ENCODE measurements at regions not wholly inside any gene's neighbourhood (a gene's known extent, or its start where the extent isn't known, plus 50 kb on each side); places are given as distances from the start of the nearest gene placed in this dataset.

DNA sequence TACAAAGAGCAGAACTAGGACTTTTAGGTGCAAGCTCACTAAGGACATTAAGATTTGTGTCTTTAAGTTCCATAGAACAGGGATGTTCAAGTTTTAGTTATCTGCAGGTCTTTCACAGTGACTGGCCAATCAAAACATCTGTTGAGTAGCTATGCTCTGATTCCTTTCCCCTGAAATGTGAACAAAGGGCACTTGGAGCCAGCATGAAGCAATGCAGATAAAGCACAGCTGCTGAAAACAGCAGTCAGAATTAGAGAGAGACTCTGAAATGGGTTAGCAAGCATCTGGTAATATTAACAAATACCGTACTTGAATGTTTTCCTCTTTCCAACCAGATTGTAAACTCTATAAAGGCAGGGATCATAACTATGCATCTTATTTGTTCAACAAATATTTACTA lies 276.9 kb downstream of the RAB28 start:
- ChIA-PET POLR2A (no interaction called here), CTCF (no interaction called here)
- no peak for DNase-seq (ENCODE audit: extremely low spot score)
- TF ChIP-seq, protein P1, sequence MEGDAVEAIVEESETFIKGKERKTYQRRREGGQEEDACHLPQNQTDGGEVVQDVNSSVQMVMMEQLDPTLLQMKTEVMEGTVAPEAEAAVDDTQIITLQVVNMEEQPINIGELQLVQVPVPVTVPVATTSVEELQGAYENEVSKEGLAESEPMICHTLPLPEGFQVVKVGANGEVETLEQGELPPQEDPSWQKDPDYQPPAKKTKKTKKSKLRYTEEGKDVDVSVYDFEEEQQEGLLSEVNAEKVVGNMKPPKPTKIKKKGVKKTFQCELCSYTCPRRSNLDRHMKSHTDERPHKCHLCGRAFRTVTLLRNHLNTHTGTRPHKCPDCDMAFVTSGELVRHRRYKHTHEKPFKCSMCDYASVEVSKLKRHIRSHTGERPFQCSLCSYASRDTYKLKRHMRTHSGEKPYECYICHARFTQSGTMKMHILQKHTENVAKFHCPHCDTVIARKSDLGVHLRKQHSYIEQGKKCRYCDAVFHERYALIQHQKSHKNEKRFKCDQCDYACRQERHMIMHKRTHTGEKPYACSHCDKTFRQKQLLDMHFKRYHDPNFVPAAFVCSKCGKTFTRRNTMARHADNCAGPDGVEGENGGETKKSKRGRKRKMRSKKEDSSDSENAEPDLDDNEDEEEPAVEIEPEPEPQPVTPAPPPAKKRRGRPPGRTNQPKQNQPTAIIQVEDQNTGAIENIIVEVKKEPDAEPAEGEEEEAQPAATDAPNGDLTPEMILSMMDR (IDR thresholded peaks at IDR 0.05; ENCODE audit: control extremely low read depth, extremely low read depth, low read depth, missing control alignments), result no peak

GRCh38 chr4:13203101-13203500 lies 281.0 kb downstream of the RAB28 start:
- no peak for DNase-seq (ENCODE audit: extremely low spot score)
- ChIA-PET CTCF (interaction anchor here (1.1 to 1.8 kb wide), 2 partner anchors 12 to 42 kb away, joined by 3 to 4 read pairs; no protein-coding TSS in a partner anchor), POLR2A (no interaction called here)
- TF ChIP-seq, protein P1 (IDR thresholded peaks at IDR 0.05; ENCODE audit: control extremely low read depth, extremely low read depth, low read depth, missing control alignments), result no peak

GRCh38 chr4:13202701-13203100 lies 281.4 kb downstream of the RAB28 start:
- ChIA-PET POLR2A (no interaction called here), CTCF (interaction anchor here (1.1 to 1.8 kb wide), 3 partner anchors 8 to 42 kb away, joined by 3 to 4 read pairs (median 4); no protein-coding TSS in a partner anchor)
- TF ChIP-seq, protein P1 (IDR thresholded peaks at IDR 0.05; ENCODE audit: control extremely low read depth, extremely low read depth, low read depth, missing control alignments), result no peak
- no peak for DNase-seq (ENCODE audit: extremely low spot score)

- POLR2A ChIA-PET, result no interaction called here
- TF ChIP-seq, protein P1 (IDR thresholded peaks at IDR 0.05; ENCODE audit: control extremely low read depth, extremely low read depth, low read depth, missing control alignments), result no peak
- no peak for DNase-seq (ENCODE audit: extremely low spot score)
- CTCF ChIA-PET, result interaction anchor here (0.8 kb wide), 1 partner anchor 320 kb away, joined by 3 read pairs; no protein-coding TSS in a partner anchor
Measured at GRCh38 chr4:13201241-13201640, 282.9 kb downstream of the RAB28 start.

DNA sequence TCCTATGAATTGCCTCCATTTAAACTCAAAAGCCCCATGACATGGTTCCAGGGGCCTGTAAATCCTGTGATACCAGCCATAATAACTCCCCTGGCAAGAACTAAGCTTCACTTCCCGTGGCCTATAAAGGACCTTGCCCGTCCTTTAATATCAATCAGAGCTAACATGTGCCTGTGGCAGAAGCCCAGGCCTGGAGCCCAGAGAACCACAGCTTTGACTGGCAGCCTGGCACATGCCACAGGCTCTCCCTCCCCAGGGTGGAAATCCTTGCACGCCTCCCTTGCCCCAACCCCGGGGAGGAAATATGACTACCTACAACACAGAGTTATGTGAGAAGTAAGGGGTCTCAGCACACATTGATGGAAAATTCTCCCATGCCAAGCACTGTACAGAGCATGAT lies 287.4 kb downstream of the RAB28 start:
- TF ChIP-seq, protein P1 (IDR thresholded peaks at IDR 0.05; ENCODE audit: control extremely low read depth, extremely low read depth, low read depth, missing control alignments), result no peak
- DNase-seq (ENCODE audit: extremely low spot score), result no peak
- ChIA-PET CTCF (interaction anchor here (0.9 kb wide), 1 partner anchor 9 kb away, joined by 3 read pairs; no protein-coding TSS in a partner anchor), POLR2A (no interaction called here)

- DNase-seq (ENCODE audit: extremely low spot score), result no peak
- TF ChIP-seq, protein P1 (IDR thresholded peaks at IDR 0.05; ENCODE audit: control extremely low read depth, extremely low read depth, low read depth, missing control alignments), result no peak
- ChIA-PET POLR2A (no interaction called here), CTCF (no interaction called here)
Measured at GRCh38 chr4:13193662-13194061, 290.5 kb downstream of the RAB28 start.
